K562 (cell line): ENCODE measurements at regions not wholly inside any gene's neighbourhood (a gene's known extent, or its start where the extent isn't known, plus 50 kb on each side); places are given as distances from the start of the nearest gene placed in this dataset.

Experiments used
- ATAC-seq: fragments of 200-7000 bp; cut with Tn5 transposase; 3 replicates; pipeline ENCODE4 v1.9.1; 2020; ENCODE audit warnings: moderate library complexity
- BruUV-seq: library from RNA; stranded (reverse); fragments of 400-500 nt; replicated peaks from 2 replicates; lab custom pipeline; 2021; lab: Mats Ljungman, UMichigan
- CTCF ChIA-PET: fragments of 300-600 bp; formaldehyde crosslinking; extraction: SDS; loops from one replicate; lab custom pipeline; 2021; ENCODE audit warnings: low intra/inter-chr PET ratio; lab: Yijun Ruan, JAX
- POLR2A ChIA-PET: fragments of 300-600, 350-650 bp; sonication (Branson Sonifier 250); formaldehyde crosslinking; extraction: SDS; loops from one replicate; lab custom pipeline; 2021; ENCODE audit warnings: antibody characterized with exemption, inconsistent platforms; lab: Yijun Ruan, JAX
- DNase-seq, 4 experiments: peaks; one replicate each; pipeline versions ENCODE4 v3.0.0 to v3.0.0-alpha.2; 2011 to 2018; ENCODE audit warnings: low spot score in 3 of 4, mixed read lengths in 3 of 4; ENCODE audit errors: extremely low read depth in 1 of 4
- FAIRE-seq: peaks from 2 replicates; lab custom pipeline; 2011; peaks lifted over from hg19 to GRCh38; lab: Jason Lieb, UNC
- H2AFZ ChIP-seq: 2 replicates; pipeline ENCODE4 v1.6.0; 2011; ENCODE audit warnings: low read depth, low read length, control low read depth, inconsistent platforms
- H3K27ac ChIP-seq: fragments of 200-600 bp; 3 replicates; pipeline ENCODE4 v1.8.0; 2011; ENCODE audit warnings: low read depth, mild to moderate bottlenecking, control low read depth, inconsistent platforms, low read length, moderate library complexity, mixed read lengths; ENCODE audit errors: extremely low read depth
- H3K27me3 ChIP-seq, 2 experiments: fragments of 300-600 bp in 1 of 2; 2 replicates in 1 of 2; 3 replicates in 1 of 2; pipeline versions ENCODE4 v1.6.0 to v1.8.0; 2011; ENCODE audit warnings: inconsistent platforms in 2 of 2, low read length in 2 of 2, mild to moderate bottlenecking in 1 of 2, mixed read lengths in 1 of 2, moderate library complexity in 1 of 2; ENCODE audit not compliant: control insufficient read depth in 2 of 2, insufficient read depth in 2 of 2
- H3K36me3 ChIP-seq: fragments of 300-600 bp; 3 replicates; pipeline ENCODE4 v1.8.0; 2011; ENCODE audit warnings: mild to moderate bottlenecking, low read length, inconsistent platforms; ENCODE audit not compliant: control insufficient read depth, insufficient read depth
- H3K4me1 ChIP-seq, 2 experiments: fragments of 200-600 bp in 1 of 2; replicated peaks in 1 of 2; 2 replicates in 1 of 2; 3 replicates in 1 of 2; pipeline versions ENCODE4 v1.5.1 to v1.8.0; 2011; ENCODE audit warnings: inconsistent platforms in 2 of 2, low read length in 2 of 2, mild to moderate bottlenecking in 1 of 2, mixed read lengths in 1 of 2, moderate library complexity in 1 of 2; ENCODE audit not compliant: control insufficient read depth in 2 of 2, insufficient read depth in 2 of 2
- H3K4me2 ChIP-seq: 2 replicates; pipeline ENCODE4 v1.6.1; 2011; ENCODE audit warnings: low read length, control low read depth, inconsistent platforms, mixed read lengths; ENCODE audit not compliant: insufficient read depth
- H3K4me3 ChIP-seq: fragments of 200-600 bp; sonication (generic), shearing (Covaris generic); 2 replicates; pipeline ENCODE4 v1.5.1; 2016; ENCODE audit warnings: control low read depth, inconsistent platforms
- H3K79me2 ChIP-seq: fragments of 200-600 bp; 3 replicates; pipeline ENCODE4 v1.8.0; 2011; ENCODE audit warnings: low read length, inconsistent platforms; ENCODE audit not compliant: control insufficient read depth, insufficient read depth
- H3K9ac ChIP-seq, 2 experiments: 2 replicates each; pipeline versions ENCODE4 v1.6.0 to v1.6.1; 2011; ENCODE audit warnings: low read depth in 2 of 2, low read length in 2 of 2, control low read depth in 1 of 2, inconsistent platforms in 1 of 2, mild to moderate bottlenecking in 1 of 2, mixed read lengths in 1 of 2; ENCODE audit not compliant: insufficient read depth in 1 of 2
- H3K9me1 ChIP-seq: one replicate; pipeline ENCODE4 v1.6.0; 2011; ENCODE audit warnings: inconsistent platforms, mild to moderate bottlenecking, low read length, moderate library complexity; ENCODE audit not compliant: control insufficient read depth, insufficient read depth
- H3K9me3 ChIP-seq: replicated peaks from 2 replicates; pipeline ENCODE4 v1.5.1; 2011; ENCODE audit warnings: low read depth, low read length, inconsistent platforms; ENCODE audit not compliant: control insufficient read depth, insufficient read depth
- H4K20me1 ChIP-seq: replicated peaks from 2 replicates; pipeline ENCODE4 v1.6.1; 2011; ENCODE audit warnings: low read length, inconsistent platforms, mixed read lengths; ENCODE audit not compliant: control insufficient read depth, insufficient read depth
- CTCF ChIP-seq, 3 experiments: IDR thresholded peaks in 2 of 3; conservative IDR thresholded peaks in 1 of 3; 2 replicates each; pipeline ENCODE4 v1.5.1; 2011 to 2012; ENCODE audit warnings: low read length in 3 of 3, mild to moderate bottlenecking in 3 of 3, control low read depth in 2 of 3, improper control_type of control experiment in 1 of 3, inconsistent platforms in 1 of 3, low read depth in 1 of 3, mixed read lengths in 1 of 3, moderate library complexity in 1 of 3; ENCODE audit not compliant: insufficient read depth in 2 of 3
- DPF2 ChIP-seq: fragments of 450-650 bp; IDR thresholded peaks from 2 replicates; pipeline ENCODE4 v1.6.1; 2016
- GTF2A2 ChIP-seq: IDR thresholded peaks from 2 replicates; pipeline ENCODE4 v1.6.1; 2016; ENCODE audit warnings: mild to moderate bottlenecking, missing genetic modification characterization, missing compliant biosample characterization
- KHSRP ChIP-seq: fragments of 450-650 bp; IDR thresholded peaks from 2 replicates; pipeline ENCODE4 v1.6.1; 2017
- LCOR ChIP-seq: sonication (generic); formaldehyde crosslinking; IDR thresholded peaks from 2 replicates; pipeline ENCODE4 v1.8.0; 2022; ENCODE audit warnings: mild to moderate bottlenecking, missing genetic modification reagents
- POLR2B ChIP-seq: fragments of 450-650 bp; IDR thresholded peaks from 2 replicates; pipeline ENCODE4 v1.6.1; 2018; ENCODE audit warnings: low read depth; ENCODE audit not compliant: partially characterized antibody
- ZBTB11 ChIP-seq, 3 experiments: fragments of 200-800 bp in 1 of 3; fragments of 250-450 bp in 1 of 3; fragments of 450-650 bp in 1 of 3; sonication (Bioruptor Pico) in 1 of 3; sonication (Bioruptor generic) in 1 of 3; formaldehyde crosslinking in 1 of 3; IDR thresholded peaks; 2 replicates each; pipeline versions ENCODE4 v1.6.1 to v1.8.0; 2016 to 2022; ENCODE audit warnings: mild to moderate bottlenecking in 2 of 3, missing genetic modification characterization in 2 of 3, missing compliant biosample characterization in 1 of 3, moderate library complexity in 1 of 3
- WGBS: fragments of 100-300 bp; shearing (Covaris generic); methylation state at CpG from one replicate; pipeline ENCODE4 v1.1.6; 2016; ENCODE audit warnings: low coverage, mixed read lengths; ENCODE audit not compliant: insufficient coverage; ENCODE audit errors: missing lambda C conversion rate; 5-methylcytosine and 5-hydroxymethylcytosine counted together
- in situ Hi-C: fragments of 300-500 bp; cut with MboI; formaldehyde crosslinking; loops from 4 replicates; pipeline ENCODE4 v1.15.0; 2018; ENCODE audit warnings: inconsistent platforms, mixed read lengths
- intact Hi-C: fragments of 100-400 bp; cut with micrococcal nuclease; formaldehyde crosslinking; loops from 2 replicates; pipeline ENCODE4 v1.14.2; 2022

- TF ChIP-seq GTF2A2 (no peak), POLR2B (no peak), CTCF (IDR thresholded peaks at IDR 0.05 in 2 of 3, conservative IDR thresholded peaks at IDR 0.05 in 1 of 3; ENCODE audit: insufficient read depth in 2 of 3, low read depth in 1 of 3, low read length in 3 of 3) (peak in 1 of 3 experiments; percentile 7; a peak in 1 of 6 replicates), ZBTB11 (CRISPR knock-in tag; IDR thresholded peaks at IDR 0.05) (no peak), DPF2 (no peak), KHSRP (no peak), LCOR (CRISPR knock-in tag) (no peak)
These were observed 93.4 kb upstream of the MAP4K3 start for GRCh38 chr2:39530411-39530866.

More at GRCh38 chr2:39530411-39530866, 93.4 kb upstream of the MAP4K3 start:
- in situ Hi-C loops (no loop called here), intact Hi-C loops (no loop called here)
- WGBS: 0% methylated on average over 1 of the region's 1 CpG
- CTCF ChIA-PET: interaction anchor here (0.9 kb wide), 1 partner anchor 150 kb away, joined by 3 read pairs; no protein-coding TSS in a partner anchor
- H3K9ac ChIP-seq: no peak overlapping the region
- POLR2A ChIA-PET: interaction anchor here (0.6 kb wide), 1 partner anchor 154 kb away, joined by 3 read pairs; no protein-coding TSS in a partner anchor
- H3K4me1 ChIP-seq: no peaks in the 10 kb centered on the region; a peak in 1 of 5 replicates
- FAIRE-seq: peak; percentile 56
- no peak overlapping the region for H3K4me2 ChIP-seq
- no peaks in the 10 kb centered on the region for H3K27me3 ChIP-seq
- ATAC-seq: no peak
- no TSS peak for BruUV-seq
- no peak overlapping the region for H2AFZ ChIP-seq
- no peaks in the 10 kb centered on the region for H3K36me3 ChIP-seq
- H3K4me3 ChIP-seq: no peak overlapping the region
- H3K9me3 ChIP-seq: no peaks in the 10 kb centered on the region
- H3K27ac ChIP-seq: no peak overlapping the region
- no peak for DNase-seq
- H3K9me1 ChIP-seq: no peaks in the 10 kb centered on the region
- no peaks in the 10 kb centered on the region for H3K79me2 ChIP-seq
- no peaks in the 10 kb centered on the region for H4K20me1 ChIP-seq
